ENCODE measurements at regions not wholly inside any gene's neighbourhood (a gene's known extent, or its start where the extent isn't known, plus 50 kb on each side); places are given as distances from the start of the nearest gene placed in this dataset.

DNA sequence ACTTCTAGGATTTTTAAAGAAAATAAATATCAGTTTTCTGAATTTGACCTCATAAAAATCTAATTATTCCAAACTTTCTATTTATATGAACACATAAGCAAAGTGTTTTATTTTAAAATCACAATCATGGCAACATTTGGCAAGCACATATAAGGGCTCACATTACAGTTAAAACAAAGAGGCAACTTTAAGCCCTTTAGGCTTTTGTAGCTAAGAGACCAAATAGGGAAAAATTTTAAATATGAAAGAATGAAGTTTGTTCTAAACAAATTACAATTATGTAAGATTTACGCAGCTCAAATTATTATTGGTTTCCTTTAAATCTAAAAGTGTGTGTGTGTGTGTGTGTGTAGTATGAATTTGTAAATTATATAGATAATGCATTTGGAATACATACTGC is 267.0 kb downstream of the ZIC4 start:
- TF ChIP-seq, protein P1, sequence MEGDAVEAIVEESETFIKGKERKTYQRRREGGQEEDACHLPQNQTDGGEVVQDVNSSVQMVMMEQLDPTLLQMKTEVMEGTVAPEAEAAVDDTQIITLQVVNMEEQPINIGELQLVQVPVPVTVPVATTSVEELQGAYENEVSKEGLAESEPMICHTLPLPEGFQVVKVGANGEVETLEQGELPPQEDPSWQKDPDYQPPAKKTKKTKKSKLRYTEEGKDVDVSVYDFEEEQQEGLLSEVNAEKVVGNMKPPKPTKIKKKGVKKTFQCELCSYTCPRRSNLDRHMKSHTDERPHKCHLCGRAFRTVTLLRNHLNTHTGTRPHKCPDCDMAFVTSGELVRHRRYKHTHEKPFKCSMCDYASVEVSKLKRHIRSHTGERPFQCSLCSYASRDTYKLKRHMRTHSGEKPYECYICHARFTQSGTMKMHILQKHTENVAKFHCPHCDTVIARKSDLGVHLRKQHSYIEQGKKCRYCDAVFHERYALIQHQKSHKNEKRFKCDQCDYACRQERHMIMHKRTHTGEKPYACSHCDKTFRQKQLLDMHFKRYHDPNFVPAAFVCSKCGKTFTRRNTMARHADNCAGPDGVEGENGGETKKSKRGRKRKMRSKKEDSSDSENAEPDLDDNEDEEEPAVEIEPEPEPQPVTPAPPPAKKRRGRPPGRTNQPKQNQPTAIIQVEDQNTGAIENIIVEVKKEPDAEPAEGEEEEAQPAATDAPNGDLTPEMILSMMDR (IDR thresholded peaks at IDR 0.05): no peak
- TF ChIP-seq POLR2AphosphoS5 (IDR thresholded peaks at IDR 0.05): no peak
- no peak for TF ChIP-seq POLR2A (IDR thresholded peaks at IDR 0.05)

Measured in suprapubic skin (tissue), 4 donors.